Fibroblast of villous mesenchyme (primary cell): ENCODE measurements at regions not wholly inside any gene's neighbourhood (a gene's known extent, or its start where the extent isn't known, plus 50 kb on each side); places are given as distances from the start of the nearest gene placed in this dataset.
A peak's percentile ranks its signal among the peaks of the same experiment; 100 is the strongest.

ENCODE experiments used
- DNase-seq: peaks from one replicate; pipeline ENCODE4 v3.0.0-alpha.2; 2010; ENCODE audit warnings: low read depth
- H3K4me3 ChIP-seq: 2 replicates; pipeline ENCODE4 v1.5.1; 2011; ENCODE audit warnings: low read depth, mild to moderate bottlenecking, low read length
- CTCF ChIP-seq: IDR thresholded peaks from 2 replicates; pipeline ENCODE4 v1.5.1; 2012; ENCODE audit warnings: low read depth, mild to moderate bottlenecking, low read length; ENCODE audit not compliant: insufficient read depth

DNA sequence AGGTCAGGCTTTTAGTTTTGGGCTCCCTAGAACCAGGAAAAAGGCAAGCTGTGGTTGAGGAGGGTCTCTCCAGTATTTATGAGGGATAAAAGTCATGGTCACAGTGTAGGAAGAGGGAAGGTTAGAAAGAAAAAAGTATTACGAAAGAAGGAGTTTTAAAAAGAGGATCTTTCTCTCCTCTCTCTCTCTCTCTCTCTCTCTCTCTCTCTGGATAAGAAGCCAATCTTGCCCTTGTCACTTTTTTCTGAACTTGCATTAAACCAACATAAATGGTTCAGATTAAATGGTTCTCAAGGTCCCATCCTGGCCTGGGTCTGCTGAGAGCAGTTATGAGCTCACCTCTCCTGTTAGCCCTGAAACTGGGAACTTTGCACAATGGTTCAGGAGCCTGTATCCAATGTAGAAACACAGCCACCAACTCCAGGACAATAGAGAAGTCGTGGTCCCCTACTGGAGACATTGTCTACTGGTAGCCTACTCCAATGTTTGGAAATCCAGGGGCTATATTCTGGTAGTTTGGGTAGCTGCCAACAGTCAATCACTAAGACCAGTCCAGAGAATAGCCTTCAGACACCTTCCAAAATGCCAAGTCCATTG, 131.9 kb downstream of the DAD1 start:
- DNase-seq: no peak
- TF ChIP-seq CTCF: no peak
- no peak overlapping the region for H3K4me3 ChIP-seq

DNA sequence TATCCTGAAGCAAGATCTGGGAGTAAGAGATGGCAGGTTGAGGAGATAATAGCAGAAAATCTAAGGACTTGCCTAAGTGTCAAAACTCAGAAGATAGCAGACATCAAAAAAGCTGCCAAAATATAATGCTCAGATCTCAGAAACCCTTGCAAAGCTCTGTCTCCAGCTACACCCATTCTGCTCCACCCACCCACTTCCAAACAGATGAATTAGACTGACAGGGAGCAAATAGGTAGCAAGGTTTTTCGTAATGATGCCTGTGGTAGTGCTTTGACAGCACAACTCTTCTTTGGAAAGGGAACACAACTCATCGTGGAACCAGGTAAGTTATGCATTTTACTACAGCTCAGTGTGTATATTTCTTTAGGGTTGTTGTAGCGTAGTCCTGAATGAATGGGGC, 132.6 kb downstream of the DAD1 start:
- no peak overlapping the region for H3K4me3 ChIP-seq
- no peak for DNase-seq
- no peak for TF ChIP-seq CTCF

DNA sequence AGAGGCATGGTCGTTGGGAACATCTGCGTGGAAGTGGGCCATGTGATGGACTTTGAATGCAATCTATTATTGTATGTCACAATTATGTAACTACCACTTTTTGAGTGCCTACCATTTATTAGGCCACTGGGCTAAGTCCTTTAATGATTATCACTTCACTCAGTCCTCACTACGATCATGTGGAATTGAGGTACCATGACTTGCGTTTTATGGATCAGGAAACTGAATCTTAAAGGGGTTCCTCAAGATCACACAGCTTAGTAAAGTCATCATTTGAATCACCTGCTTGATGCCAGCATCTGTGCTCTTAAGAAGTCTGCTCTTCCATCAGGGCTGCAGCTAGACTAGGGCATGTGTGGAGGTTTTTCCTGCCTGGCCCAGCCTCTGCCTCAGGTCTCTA, 136.7 kb downstream of the DAD1 start:
- H3K4me3 ChIP-seq: no peak overlapping the region
- no peak for TF ChIP-seq CTCF
- DNase-seq: no peak

DNA sequence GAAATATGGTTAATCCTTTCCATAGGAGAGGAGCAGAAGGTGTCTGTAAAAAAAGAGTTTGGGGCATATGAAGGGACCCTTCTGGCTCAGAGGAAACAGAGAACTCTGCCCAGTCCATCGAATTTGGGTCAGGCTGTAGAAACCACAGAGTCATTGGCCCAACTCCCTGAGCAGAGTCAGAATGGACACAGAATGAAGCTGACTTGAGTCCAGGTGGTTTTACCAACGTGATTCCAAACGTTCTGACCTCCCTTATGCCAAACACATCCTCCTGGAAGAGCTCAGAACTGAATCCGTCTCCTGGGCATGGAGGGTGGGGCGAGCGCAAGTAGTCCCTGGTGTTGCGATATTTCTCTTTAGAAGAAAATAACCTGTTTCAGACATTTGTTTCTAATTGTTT, 138.8 kb downstream of the DAD1 start:
- no peak overlapping the region for H3K4me3 ChIP-seq
- no peak for DNase-seq
- TF ChIP-seq CTCF: no peak

DNA sequence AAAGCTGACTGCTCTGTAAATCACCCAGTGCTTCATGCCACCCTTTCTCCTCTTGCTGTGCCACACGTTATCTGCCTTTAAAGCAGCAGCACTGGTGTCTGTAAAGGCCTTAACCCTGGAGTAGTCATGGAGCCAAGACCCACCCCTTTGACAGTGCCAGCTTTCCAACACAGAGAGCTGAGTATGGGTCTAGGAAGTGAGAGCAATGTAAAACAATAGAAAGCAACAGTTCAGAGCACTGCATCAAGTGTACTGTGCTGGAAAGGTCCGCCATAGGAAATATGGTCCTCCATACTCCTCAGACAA, 139.5 kb downstream of the DAD1 start:
- no peak for TF ChIP-seq CTCF
- no peak for DNase-seq
- no peak overlapping the region for H3K4me3 ChIP-seq

- DNase-seq: peak; percentile 4
- TF ChIP-seq CTCF: no peak
- no peak overlapping the region for H3K4me3 ChIP-seq
These were observed 140.0 kb downstream of the DAD1 start for GRCh38 chr14:22448905-22449599.
